GM12865 (cell line): ENCODE measurements at regions not wholly inside any gene's neighbourhood (a gene's known extent, or its start where the extent isn't known, plus 50 kb on each side); places are given as distances from the start of the nearest gene placed in this dataset.

Source experiments
- DNase-seq: peaks from one replicate; pipeline ENCODE4 v3.0.0; 2010; ENCODE audit warnings: low read depth
- H3K4me3 ChIP-seq: 2 replicates; pipeline ENCODE4 v1.5.1; 2011; ENCODE audit warnings: mild to moderate bottlenecking, low read depth, low read length, control low read depth
- CTCF ChIP-seq: IDR thresholded peaks from 2 replicates; pipeline ENCODE4 v1.5.1; 2011; ENCODE audit warnings: low read length, control low read depth, low read depth, inconsistent platforms; ENCODE audit not compliant: insufficient read depth; ENCODE audit errors: missing control alignments

GRCh38 chr2:59654710-59655109 is 898.7 kb downstream of the BCL11A start:
- TF ChIP-seq CTCF: no peak
- no peak overlapping the region for H3K4me3 ChIP-seq
- DNase-seq: no peak

- TF ChIP-seq CTCF: no peak
- no peak for DNase-seq
- H3K4me3 ChIP-seq: no peak overlapping the region
Observed at GRCh38 chr2:59653164-59653563, 900.3 kb downstream of the BCL11A start.

GRCh38 chr2:59630789-59631188 is 922.7 kb downstream of the BCL11A start:
- H3K4me3 ChIP-seq: no peak overlapping the region
- DNase-seq: no peak
- TF ChIP-seq CTCF: no peak

- H3K4me3 ChIP-seq: no peak overlapping the region
- DNase-seq: no peak
- no peak for TF ChIP-seq CTCF
Observed at GRCh38 chr2:59627599-59627998, 925.9 kb downstream of the BCL11A start.

GRCh38 chr2:59622599-59623308 is 930.7 kb downstream of the BCL11A start:
- no peak for DNase-seq
- no peak overlapping the region for H3K4me3 ChIP-seq
- no peak for TF ChIP-seq CTCF

- TF ChIP-seq CTCF: no peak
- H3K4me3 ChIP-seq: no peak overlapping the region
- DNase-seq: no peak
Observed at GRCh38 chr2:59604123-59604522, 949.3 kb downstream of the BCL11A start.

- no peak overlapping the region for H3K4me3 ChIP-seq
- peak; percentile 2 for DNase-seq
- no peak for TF ChIP-seq CTCF
Observed at GRCh38 chr2:59594671-59595222, 958.7 kb downstream of the BCL11A start.
